ENCODE measurements at regions not wholly inside any gene's neighbourhood (a gene's known extent, or its start where the extent isn't known, plus 50 kb on each side); places are given as distances from the start of the nearest gene placed in this dataset.

- no peak for DNase-seq
Measured at GRCh38 chr1:166221316-166221715, 54.5 kb upstream of the FAM78B start.

- DNase-seq, result no peak
Measured at GRCh38 chr1:166233750-166234366, 67.1 kb upstream of the FAM78B start.

GRCh38 chr1:166235728-166236127 is 68.9 kb upstream of the FAM78B start:
- no peak for DNase-seq

GRCh38 chr1:166237675-166238074 is 70.9 kb upstream of the FAM78B start:
- no peak for DNase-seq

- no peak for DNase-seq
Measured at GRCh38 chr1:166253076-166253779, 86.4 kb upstream of the FAM78B start.

GRCh38 chr1:166258017-166258416 is 91.2 kb upstream of the FAM78B start:
- no peak for DNase-seq

GRCh38 chr1:166261511-166261910 is 94.7 kb upstream of the FAM78B start:
- DNase-seq, result no peak

GRCh38 chr1:166270476-166271150 is 103.8 kb upstream of the FAM78B start:
- DNase-seq, result no peak

- no peak for DNase-seq
Measured at GRCh38 chr1:166271151-166271538, 104.3 kb upstream of the FAM78B start.

GRCh38 chr1:166272155-166272554 is 105.4 kb upstream of the FAM78B start:
- no peak for DNase-seq

- DNase-seq, result no peak
Measured at GRCh38 chr1:166272851-166273250, 106.0 kb upstream of the FAM78B start.

- no peak for DNase-seq
Measured at GRCh38 chr1:166273618-166274017, 106.8 kb upstream of the FAM78B start.

GRCh38 chr1:166282391-166283137 is 115.8 kb upstream of the FAM78B start:
- DNase-seq, result no peak

- DNase-seq, result no peak
Measured at GRCh38 chr1:166283190-166283589, 116.4 kb upstream of the FAM78B start.

- no peak for DNase-seq
Measured at GRCh38 chr1:166283600-166283999, 116.8 kb upstream of the FAM78B start.

- DNase-seq, result no peak
Measured at GRCh38 chr1:166289309-166290050, 122.7 kb upstream of the FAM78B start.

- DNase-seq, result no peak
Measured at GRCh38 chr1:166295656-166296055, 128.9 kb upstream of the FAM78B start.

- no peak for DNase-seq
Measured at GRCh38 chr1:166297993-166298392, 131.2 kb upstream of the FAM78B start.

- no peak for DNase-seq
Measured at GRCh38 chr1:166300767-166301166, 134.0 kb upstream of the FAM78B start.

- DNase-seq, result no peak
Measured at GRCh38 chr1:166302989-166303758, 136.4 kb upstream of the FAM78B start.

- DNase-seq, result no peak
Measured at GRCh38 chr1:166304131-166304530, 137.3 kb upstream of the FAM78B start.

- no peak for DNase-seq
Measured at GRCh38 chr1:166305371-166305770, 138.6 kb upstream of the FAM78B start.
